ENCODE measurements at regions not wholly inside any gene's neighbourhood (a gene's known extent, or its start where the extent isn't known, plus 50 kb on each side); places are given as distances from the start of the nearest gene placed in this dataset.

- no peak for TF ChIP-seq SP1 (IDR thresholded peaks at IDR 0.05)
- no peak for TF ChIP-seq CTCF (IDR thresholded peaks at IDR 0.05; ENCODE audit: low read depth, low read length, missing input control)
- TF ChIP-seq HNF4A (conservative IDR thresholded peaks at IDR 0.05), result no peak
- no peak for TF ChIP-seq REST (IDR thresholded peaks at IDR 0.05)
- TF ChIP-seq NR2F2 (IDR thresholded peaks at IDR 0.05), result no peak
- no peak for TF ChIP-seq MAX (IDR thresholded peaks at IDR 0.05)
- no peak for TF ChIP-seq EGR1 (IDR thresholded peaks at IDR 0.05; ENCODE audit: low read depth in 2 of 2)
- TF ChIP-seq, protein P1, sequence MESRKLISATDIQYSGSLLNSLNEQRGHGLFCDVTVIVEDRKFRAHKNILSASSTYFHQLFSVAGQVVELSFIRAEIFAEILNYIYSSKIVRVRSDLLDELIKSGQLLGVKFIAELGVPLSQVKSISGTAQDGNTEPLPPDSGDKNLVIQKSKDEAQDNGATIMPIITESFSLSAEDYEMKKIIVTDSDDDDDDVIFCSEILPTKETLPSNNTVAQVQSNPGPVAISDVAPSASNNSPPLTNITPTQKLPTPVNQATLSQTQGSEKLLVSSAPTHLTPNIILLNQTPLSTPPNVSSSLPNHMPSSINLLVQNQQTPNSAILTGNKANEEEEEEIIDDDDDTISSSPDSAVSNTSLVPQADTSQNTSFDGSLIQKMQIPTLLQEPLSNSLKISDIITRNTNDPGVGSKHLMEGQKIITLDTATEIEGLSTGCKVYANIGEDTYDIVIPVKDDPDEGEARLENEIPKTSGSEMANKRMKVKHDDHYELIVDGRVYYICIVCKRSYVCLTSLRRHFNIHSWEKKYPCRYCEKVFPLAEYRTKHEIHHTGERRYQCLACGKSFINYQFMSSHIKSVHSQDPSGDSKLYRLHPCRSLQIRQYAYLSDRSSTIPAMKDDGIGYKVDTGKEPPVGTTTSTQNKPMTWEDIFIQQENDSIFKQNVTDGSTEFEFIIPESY (IDR thresholded peaks at IDR 0.05), result no peak
- TF ChIP-seq, protein P2, sequence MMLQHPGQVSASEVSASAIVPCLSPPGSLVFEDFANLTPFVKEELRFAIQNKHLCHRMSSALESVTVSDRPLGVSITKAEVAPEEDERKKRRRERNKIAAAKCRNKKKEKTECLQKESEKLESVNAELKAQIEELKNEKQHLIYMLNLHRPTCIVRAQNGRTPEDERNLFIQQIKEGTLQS (IDR thresholded peaks at IDR 0.05), result no peak
- no peak for TF ChIP-seq RAD21 (IDR thresholded peaks at IDR 0.05)
- no peak for TF ChIP-seq HNF4G (IDR thresholded peaks at IDR 0.05)
These were observed 89.1 kb upstream of the C1GALT1C1 start for GRCh38 chrX:120718969-120719368.

All from liver (tissue), 3 donors.